ENCODE measurements at regions not wholly inside any gene's neighbourhood (a gene's known extent, or its start where the extent isn't known, plus 50 kb on each side); places are given as distances from the start of the nearest gene placed in this dataset.

- Mint-ChIP-seq H3K4me1 (no peaks in the 10 kb centered on the region), H3K27me3 (ENCODE audit: low read depth) (peaks cover 5% of the 10 kb centered on the region; the same call in 1 of the 2 replicates), H3K36me3 (ENCODE audit: insufficient read depth in 1 of 3, low read depth in 3 of 3) (peaks cover 1 to 25% (median 5%) of the 10 kb centered on the region in 3 experiments; a peak in 6 of 7 replicates), H3K9me3 (peaks cover 80 to 88% of the 10 kb centered on the region in 2 experiments), H3K4me3 (no peak overlapping the region), H3K27ac (no peak overlapping the region)
- DNase-seq = no peak
- Histone ChIP-seq H2AFZ (ENCODE audit: low read length) (no peak overlapping the region), H2BK120ac (ENCODE audit: low read depth, low read length, poor library complexity, severe bottlenecking) (no peak overlapping the region), H4K5ac (ENCODE audit: insufficient read length, low read depth, low read length) (no peak overlapping the region), H3K4ac (ENCODE audit: low read depth, low read length) (no peak overlapping the region), H2BK20ac (ENCODE audit: low read depth, low read length, poor library complexity, severe bottlenecking) (no peak overlapping the region), H2AK5ac (ENCODE audit: insufficient read length, low read length) (no peak overlapping the region), H3K23me2 (ENCODE audit: insufficient read length, low read depth, low read length, poor library complexity, severe bottlenecking) (no peaks in the 10 kb centered on the region), H3K4me1 (ENCODE audit: insufficient read depth, low read length) (no peaks in the 10 kb centered on the region), H2BK5ac (ENCODE audit: insufficient read length, low read length) (no peak overlapping the region), H2BK12ac (ENCODE audit: insufficient read length, low read depth, low read length) (no peak overlapping the region), H3K18ac (ENCODE audit: insufficient read length, low read depth, low read length) (no peak overlapping the region), H3K14ac (ENCODE audit: insufficient read depth, low read length) (no peak overlapping the region), H3K79me2 (ENCODE audit: insufficient read depth, low read length) (no peaks in the 10 kb centered on the region), H3K79me1 (ENCODE audit: insufficient read depth, low read depth, low read length, poor library complexity, severe bottlenecking) (no peaks in the 10 kb centered on the region), H3K9ac (ENCODE audit: extremely low read depth, insufficient read length, low read length) (no peak overlapping the region), H3K4me2 (ENCODE audit: insufficient read depth, insufficient read length, low read length) (no peak overlapping the region), H4K8ac (replicated peaks; ENCODE audit: insufficient read length, low read depth, low read length) (no peak overlapping the region), H4K91ac (ENCODE audit: insufficient read length, low read depth, low read length) (no peak overlapping the region), H3K23ac (ENCODE audit: insufficient read length, low read depth, low read length) (no peak overlapping the region), H3K27me3 (ENCODE audit: insufficient read depth, low read length) (no peaks in the 10 kb centered on the region), H3K9me3 (ENCODE audit: control insufficient read depth, low read depth, low read length) (peaks cover 38% of the 10 kb centered on the region), H4K20me1 (ENCODE audit: control insufficient read depth, insufficient read depth, insufficient read length) (no peaks in the 10 kb centered on the region), H3K56ac (ENCODE audit: insufficient read length, low read depth, low read length) (no peak overlapping the region), H3K27ac (ENCODE audit: insufficient read length, low read depth, low read length) (no peak overlapping the region), H2BK15ac (ENCODE audit: low read depth, low read length) (no peak overlapping the region), H3T11ph (ENCODE audit: low read length) (no peak overlapping the region)
- no peak for TF ChIP-seq CTCF (conservative IDR thresholded peaks at IDR 0.05)
- WGBS (ENCODE audit: extremely low coverage, insufficient read length, low lambda C conversion rate) = no CpG with 5 or more reads among the region's 1 CpG
Measured at GRCh38 chrX:55357236-55357635, 92.5 kb upstream of the PAGE3 start.

All from H9 (cell line).